ENCODE measurements at regions not wholly inside any gene's neighbourhood (a gene's known extent, or its start where the extent isn't known, plus 50 kb on each side); places are given as distances from the start of the nearest gene placed in this dataset.

DNA sequence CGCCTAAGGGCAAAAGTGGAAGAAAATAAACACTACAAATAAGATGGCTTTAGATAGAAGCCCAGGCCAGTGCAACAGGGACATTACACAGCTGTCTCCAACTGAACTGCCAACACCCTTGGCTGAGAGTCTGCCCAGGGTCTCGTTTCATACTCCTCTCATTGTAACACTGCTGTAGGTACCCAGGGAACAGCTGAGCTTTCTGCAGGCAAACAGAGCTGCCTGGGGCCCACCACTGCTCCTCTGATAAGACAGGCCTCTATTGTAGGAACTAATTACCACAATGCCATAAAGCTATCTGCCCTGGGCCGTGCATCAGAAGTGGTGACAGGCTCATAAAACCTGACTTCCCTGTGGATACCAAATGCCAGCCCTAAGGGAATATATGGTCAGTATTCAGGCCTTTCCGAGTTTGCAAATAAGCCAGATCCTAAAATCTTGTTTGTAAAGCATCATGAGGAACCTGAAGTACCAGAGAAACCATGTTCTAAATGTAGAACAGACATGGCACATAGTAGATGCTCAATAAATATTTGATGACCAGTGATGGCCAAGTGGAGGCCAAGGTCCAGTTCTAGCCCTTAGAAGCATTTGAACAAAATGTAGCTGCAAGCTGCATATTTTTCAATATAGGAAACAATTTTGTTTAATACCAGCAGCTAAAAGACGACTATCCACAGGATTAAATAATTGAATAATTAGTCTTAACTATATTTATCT lies 84.3 kb upstream of the NEO1 start:
- Histone ChIP-seq H3K9me3 (no peaks in the 10 kb centered on the region), H3K27me3 (no peaks in the 10 kb centered on the region), H3K4me1 (no peaks in the 10 kb centered on the region), H3K36me3 (no peaks in the 10 kb centered on the region), H3K27ac (no peak overlapping the region), H3K4me3 (replicated peaks in 1 of 3) (no peak overlapping the region)
- 73 to 78% methylated on average over 5 of the region's 5 CpGs for WGBS, 2 donors
- TF ChIP-seq, protein P1, sequence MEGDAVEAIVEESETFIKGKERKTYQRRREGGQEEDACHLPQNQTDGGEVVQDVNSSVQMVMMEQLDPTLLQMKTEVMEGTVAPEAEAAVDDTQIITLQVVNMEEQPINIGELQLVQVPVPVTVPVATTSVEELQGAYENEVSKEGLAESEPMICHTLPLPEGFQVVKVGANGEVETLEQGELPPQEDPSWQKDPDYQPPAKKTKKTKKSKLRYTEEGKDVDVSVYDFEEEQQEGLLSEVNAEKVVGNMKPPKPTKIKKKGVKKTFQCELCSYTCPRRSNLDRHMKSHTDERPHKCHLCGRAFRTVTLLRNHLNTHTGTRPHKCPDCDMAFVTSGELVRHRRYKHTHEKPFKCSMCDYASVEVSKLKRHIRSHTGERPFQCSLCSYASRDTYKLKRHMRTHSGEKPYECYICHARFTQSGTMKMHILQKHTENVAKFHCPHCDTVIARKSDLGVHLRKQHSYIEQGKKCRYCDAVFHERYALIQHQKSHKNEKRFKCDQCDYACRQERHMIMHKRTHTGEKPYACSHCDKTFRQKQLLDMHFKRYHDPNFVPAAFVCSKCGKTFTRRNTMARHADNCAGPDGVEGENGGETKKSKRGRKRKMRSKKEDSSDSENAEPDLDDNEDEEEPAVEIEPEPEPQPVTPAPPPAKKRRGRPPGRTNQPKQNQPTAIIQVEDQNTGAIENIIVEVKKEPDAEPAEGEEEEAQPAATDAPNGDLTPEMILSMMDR (IDR thresholded peaks at IDR 0.05) = no peak
- TF ChIP-seq POLR2A (IDR thresholded peaks at IDR 0.05) = no peak
- intact Hi-C loops (cut with DNase I) = no loop called here
- DNase-seq = no peak

DNA sequence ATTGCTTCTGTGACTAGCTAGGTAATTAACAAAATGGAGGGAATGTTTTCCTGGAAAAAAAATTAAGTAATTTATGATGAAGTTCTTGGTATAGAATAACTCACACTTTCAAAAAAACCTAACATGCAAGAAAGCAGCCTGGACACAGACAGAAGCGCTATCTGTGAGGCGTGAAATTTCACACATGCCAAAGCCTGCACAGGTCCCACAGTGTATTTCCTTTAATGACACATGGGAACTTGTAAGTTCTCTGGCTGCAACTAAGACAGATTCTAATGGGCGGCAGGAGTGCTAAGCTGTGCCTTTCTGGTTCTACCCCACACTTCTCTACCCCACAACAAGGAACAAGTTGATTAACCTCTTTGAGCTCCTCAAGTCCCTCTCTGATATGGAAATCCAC lies 84.9 kb upstream of the NEO1 start:
- WGBS, 2 donors = 58 to 64% methylated on average over 3 of the region's 3 CpGs
- H3K4me1 ChIP-seq = no peaks in the 10 kb centered on the region
- H3K36me3 ChIP-seq = no peaks in the 10 kb centered on the region
- no peak for DNase-seq
- H3K9me3 ChIP-seq = no peaks in the 10 kb centered on the region
- no peak for TF ChIP-seq POLR2A (IDR thresholded peaks at IDR 0.05)
- TF ChIP-seq, protein P1 (IDR thresholded peaks at IDR 0.05) = no peak
- H3K27me3 ChIP-seq = no peaks in the 10 kb centered on the region
- H3K4me3 ChIP-seq (replicated peaks in 1 of 3) = no peak overlapping the region
- intact Hi-C loops (cut with DNase I) = no loop called here
- H3K27ac ChIP-seq = no peak overlapping the region

DNA sequence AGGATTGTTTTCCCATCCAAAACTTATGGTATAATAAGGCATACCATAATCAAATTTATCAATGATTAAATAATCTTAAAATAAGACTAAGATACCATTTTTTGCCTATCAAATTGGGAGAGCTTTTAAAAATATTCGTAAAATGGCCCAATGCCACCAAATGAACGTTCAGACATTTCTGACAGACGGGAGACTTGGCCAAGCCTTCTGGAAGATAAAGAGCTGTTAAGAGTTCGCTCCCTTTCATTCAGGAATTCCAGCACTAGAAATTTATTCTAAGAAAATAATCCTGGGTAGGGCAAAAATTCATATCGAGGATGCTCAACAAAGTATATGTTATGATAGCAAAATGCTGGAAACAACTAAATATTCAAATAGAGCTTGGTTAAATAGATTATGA lies 85.6 kb upstream of the NEO1 start:
- intact Hi-C loops (cut with DNase I) = no loop called here
- WGBS, 2 donors = 72 to 77% methylated on average over 5 of the region's 5 CpGs
- Histone ChIP-seq H3K9me3 (no peaks in the 10 kb centered on the region), H3K4me3 (replicated peaks in 1 of 3) (no peak overlapping the region), H3K27me3 (no peaks in the 10 kb centered on the region), H3K36me3 (no peaks in the 10 kb centered on the region), H3K4me1 (no peaks in the 10 kb centered on the region), H3K27ac (no peak overlapping the region)
- DNase-seq = no peak
- TF ChIP-seq POLR2A (IDR thresholded peaks at IDR 0.05) = no peak
- TF ChIP-seq, protein P1 (IDR thresholded peaks at IDR 0.05) = no peak

DNA sequence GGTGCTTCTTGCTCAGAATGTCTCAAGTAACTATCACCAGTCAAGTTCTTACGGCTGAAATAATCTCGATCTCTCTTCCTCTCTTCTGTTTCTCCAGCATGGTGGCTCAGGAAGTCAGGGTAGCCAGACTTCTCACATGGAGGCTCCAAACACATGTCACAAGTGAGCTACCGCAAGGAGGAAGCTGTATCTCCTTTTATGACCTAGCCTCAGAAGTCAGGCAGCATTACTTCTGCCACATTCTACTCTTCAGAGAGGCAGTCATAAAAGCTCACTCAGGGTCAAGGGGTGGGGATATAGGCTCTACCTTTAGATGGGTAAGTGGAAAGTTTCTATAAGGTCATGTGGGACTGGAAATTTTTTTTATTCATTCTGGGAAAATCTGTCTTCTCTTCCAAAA lies 86.6 kb upstream of the NEO1 start:
- DNase-seq = no peak
- H3K36me3 ChIP-seq = no peaks in the 10 kb centered on the region
- no peaks in the 10 kb centered on the region for H3K4me1 ChIP-seq
- TF ChIP-seq POLR2A (IDR thresholded peaks at IDR 0.05) = no peak
- TF ChIP-seq, protein P1 (IDR thresholded peaks at IDR 0.05) = no peak
- intact Hi-C loops (cut with DNase I) = no loop called here
- 93 to 94% methylated on average over 3 of the region's 3 CpGs for WGBS, 2 donors
- H3K27me3 ChIP-seq = no peaks in the 10 kb centered on the region
- no peaks in the 10 kb centered on the region for H3K9me3 ChIP-seq
- no peak overlapping the region for H3K27ac ChIP-seq
- no peak overlapping the region for H3K4me3 ChIP-seq (replicated peaks in 1 of 3)

GRCh38 chr15:72964542-72964941 lies 87.7 kb upstream of the NEO1 start:
- Histone ChIP-seq H3K36me3 (no peaks in the 10 kb centered on the region), H3K4me1 (no peaks in the 10 kb centered on the region), H3K9me3 (no peaks in the 10 kb centered on the region), H3K27ac (no peak overlapping the region), H3K27me3 (no peaks in the 10 kb centered on the region), H3K4me3 (replicated peaks in 1 of 3) (no peak overlapping the region)
- intact Hi-C loops (cut with DNase I) = no loop called here
- DNase-seq = no peak
- TF ChIP-seq, protein P1 (IDR thresholded peaks at IDR 0.05) = no peak
- no peak for TF ChIP-seq POLR2A (IDR thresholded peaks at IDR 0.05)
- 72 to 92% methylated on average over 1 of the region's 1 CpG for WGBS, 2 donors

Measured in thyroid gland (tissue), 4 donors.